Breast epithelium (tissue), 3 donors: ENCODE measurements at regions not wholly inside any gene's neighbourhood (a gene's known extent, or its start where the extent isn't known, plus 50 kb on each side); places are given as distances from the start of the nearest gene placed in this dataset.

Experiments used
- POLR2A ChIP-seq: fragments of 450-650 bp; IDR thresholded peaks from one replicate; pipeline ENCODE4 v1.6.1; 2016; ENCODE audit warnings: antibody characterized with exemption, mild to moderate bottlenecking, moderate library complexity
- POLR2AphosphoS5 ChIP-seq, 3 donors: sonication (generic); formaldehyde crosslinking; IDR thresholded peaks; one replicate each; pipeline ENCODE4 v1.6.1; 2017; ENCODE audit warnings: antibody characterized with exemption in 3 of 3
- TF ChIP-seq, protein P1 (sequence below), 3 donors: fragments of 450-650 bp; IDR thresholded peaks; one replicate each; pipeline ENCODE4 v1.5.1; 2016 to 2017; ENCODE audit warnings: antibody characterized with exemption in 3 of 3, mild to moderate bottlenecking in 3 of 3, moderate library complexity in 3 of 3

DNA sequence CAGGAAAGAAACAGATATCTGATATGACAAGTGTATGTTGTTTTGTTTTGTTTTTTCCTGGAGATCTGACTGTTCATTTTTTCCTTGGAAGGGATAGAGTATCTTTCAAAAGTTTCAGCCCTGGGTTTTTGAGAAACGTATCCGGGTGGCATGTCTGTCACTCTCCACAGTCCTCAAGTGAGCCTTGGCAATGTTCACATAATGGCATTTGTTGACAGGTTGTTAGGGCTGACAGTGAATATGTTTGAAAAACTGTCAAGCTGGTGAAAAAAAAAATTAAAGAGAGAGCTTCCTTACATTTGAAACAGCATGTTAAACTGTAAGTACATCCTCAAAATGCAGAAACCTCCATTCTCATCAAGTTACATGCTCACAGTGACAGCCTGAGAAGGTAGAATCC is 113.0 kb upstream of the DYNLRB2 start:
- TF ChIP-seq, protein P1, sequence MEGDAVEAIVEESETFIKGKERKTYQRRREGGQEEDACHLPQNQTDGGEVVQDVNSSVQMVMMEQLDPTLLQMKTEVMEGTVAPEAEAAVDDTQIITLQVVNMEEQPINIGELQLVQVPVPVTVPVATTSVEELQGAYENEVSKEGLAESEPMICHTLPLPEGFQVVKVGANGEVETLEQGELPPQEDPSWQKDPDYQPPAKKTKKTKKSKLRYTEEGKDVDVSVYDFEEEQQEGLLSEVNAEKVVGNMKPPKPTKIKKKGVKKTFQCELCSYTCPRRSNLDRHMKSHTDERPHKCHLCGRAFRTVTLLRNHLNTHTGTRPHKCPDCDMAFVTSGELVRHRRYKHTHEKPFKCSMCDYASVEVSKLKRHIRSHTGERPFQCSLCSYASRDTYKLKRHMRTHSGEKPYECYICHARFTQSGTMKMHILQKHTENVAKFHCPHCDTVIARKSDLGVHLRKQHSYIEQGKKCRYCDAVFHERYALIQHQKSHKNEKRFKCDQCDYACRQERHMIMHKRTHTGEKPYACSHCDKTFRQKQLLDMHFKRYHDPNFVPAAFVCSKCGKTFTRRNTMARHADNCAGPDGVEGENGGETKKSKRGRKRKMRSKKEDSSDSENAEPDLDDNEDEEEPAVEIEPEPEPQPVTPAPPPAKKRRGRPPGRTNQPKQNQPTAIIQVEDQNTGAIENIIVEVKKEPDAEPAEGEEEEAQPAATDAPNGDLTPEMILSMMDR (IDR thresholded peaks at IDR 0.05) = no peak
- TF ChIP-seq POLR2A = no peak
- TF ChIP-seq POLR2AphosphoS5 (IDR thresholded peaks at IDR 0.05) = no peak
